SHP77 treated with DMSO at 0.1 percent for 48 hours (cell line): ENCODE measurements at regions not wholly inside any gene's neighbourhood (a gene's known extent, or its start where the extent isn't known, plus 50 kb on each side); places are given as distances from the start of the nearest gene placed in this dataset.
"Not testable (repeated sequence)": the region's sequence is repeated elsewhere in the genome, so short reads cannot be mapped to it uniquely, and the experiment has no call there.

Experiments
- DNase-seq: peaks from one replicate; lab custom pipeline; 2025; lab: John Stamatoyannopoulos, UW

DNA sequence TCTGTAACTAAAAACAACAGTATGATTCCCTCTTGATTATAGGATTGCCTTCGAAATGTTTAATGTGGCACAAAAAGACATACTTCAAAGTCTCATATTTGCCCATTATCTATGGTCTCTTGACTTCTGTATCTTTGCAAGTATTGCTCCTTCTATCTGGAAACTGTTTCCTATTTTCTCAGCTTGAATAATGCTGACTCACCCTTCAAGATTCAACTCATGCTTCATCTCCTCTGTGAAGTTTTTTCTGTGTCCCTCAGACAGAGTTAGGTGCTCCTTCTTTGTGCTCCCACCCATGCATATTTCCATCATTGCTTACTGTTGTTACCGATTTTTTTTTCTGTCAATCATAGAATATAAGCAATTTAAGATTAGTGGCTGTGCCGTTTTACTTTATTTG, 192.8 kb upstream of the ROBO1 start:
- DNase-seq = no peak

DNA sequence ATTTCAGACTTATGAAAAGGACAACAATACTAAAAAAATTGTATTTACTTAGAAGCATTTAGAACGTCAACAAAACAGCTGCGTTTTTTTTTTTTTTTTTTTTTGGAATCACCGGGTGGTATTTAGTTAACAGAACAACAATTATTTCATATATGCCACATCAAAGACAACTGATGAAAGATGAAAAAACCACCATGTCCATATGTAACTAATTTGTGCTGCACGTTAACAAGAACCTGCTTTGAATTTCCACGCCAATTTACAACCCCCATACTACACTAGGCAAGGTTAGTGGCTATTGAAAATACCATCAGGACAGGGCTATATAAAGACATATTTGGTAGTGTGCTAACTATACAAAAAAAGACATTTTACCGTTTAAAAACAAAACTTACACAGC, 189.3 kb upstream of the ROBO1 start:
- no peak for DNase-seq

DNA sequence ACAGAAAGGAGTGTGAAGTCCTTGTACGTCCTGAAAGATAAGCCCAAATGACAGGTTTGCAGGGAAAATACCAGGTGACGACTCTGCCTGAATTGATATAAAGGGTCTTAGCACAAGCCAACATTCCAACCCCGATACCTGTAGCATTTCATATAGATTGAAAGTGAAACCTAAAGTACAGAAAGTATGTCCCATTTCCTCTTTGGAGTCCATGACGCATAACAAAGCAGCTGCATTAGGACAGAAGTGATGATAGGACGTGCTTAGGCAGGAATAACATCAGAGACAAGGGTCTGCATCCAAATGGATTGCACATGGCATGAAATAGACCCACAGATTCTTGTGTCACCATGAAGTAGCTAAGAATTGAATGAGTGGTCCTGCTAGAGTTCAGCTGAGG, 187.0 kb upstream of the ROBO1 start:
- no peak for DNase-seq

DNA sequence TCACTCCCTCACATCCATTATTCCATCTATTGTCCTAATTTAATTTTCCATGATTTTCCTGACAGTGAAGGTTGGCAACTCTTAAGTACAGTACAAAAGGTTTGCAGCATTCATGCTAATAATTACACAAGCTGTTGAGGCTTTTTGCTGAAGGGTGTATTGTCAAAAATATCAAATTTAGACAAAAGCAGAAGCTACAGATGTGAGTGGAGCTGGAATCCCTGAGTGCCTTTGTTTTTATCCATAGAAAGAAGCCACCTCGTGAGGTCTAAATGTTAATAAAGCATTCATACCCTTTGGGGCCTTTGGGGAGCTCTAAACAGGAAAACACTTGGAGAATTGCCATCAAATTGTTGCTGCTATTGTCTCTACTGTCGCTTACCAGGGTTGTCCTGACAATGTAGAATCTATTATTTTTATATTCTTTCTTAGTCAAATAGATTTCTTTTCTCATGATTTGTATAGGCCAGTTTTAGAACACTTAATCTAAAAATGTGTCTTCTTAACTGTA, 185.8 kb upstream of the ROBO1 start:
- no peak for DNase-seq

DNA sequence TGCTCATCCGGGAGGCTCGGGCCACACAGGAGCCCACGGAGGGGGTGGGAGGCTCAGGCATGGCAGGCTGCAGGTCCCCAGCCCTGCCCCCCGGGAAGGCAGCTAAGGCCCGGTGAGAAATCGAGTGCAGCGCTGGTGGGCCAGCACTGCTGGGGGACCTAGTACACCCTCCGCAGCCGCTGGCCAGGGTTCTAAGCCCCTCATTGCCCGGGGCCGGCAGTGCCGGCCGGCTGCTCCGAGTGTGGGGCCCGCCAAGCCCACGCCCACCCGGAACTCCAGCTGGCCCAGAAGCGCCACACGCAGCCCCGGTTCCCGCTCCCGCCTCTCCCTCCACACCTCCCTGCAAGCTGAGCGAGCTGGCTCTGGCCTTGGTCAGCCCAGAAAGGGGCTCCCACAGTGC, 183.6 kb upstream of the ROBO1 start:
- DNase-seq = not testable (repeated sequence)

DNA sequence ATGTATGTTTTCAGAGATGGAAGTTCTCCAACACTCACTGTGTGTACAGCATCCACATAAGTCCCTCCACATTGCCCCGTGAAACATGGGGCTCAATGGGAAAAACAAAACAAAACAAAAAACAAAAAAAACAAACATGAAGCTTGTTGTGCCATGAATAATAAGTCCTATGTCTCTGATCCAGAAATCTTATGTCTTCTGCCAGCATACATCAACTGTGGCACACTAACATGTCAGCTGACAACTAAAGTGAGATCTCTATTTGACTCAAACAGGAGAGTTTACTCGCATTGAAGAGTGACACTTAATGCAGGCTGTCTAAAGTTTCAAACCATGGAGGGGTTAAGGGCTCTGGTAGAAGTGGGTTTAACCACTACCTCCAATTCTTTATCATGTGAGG, 180.2 kb upstream of the ROBO1 start:
- no peak for DNase-seq

DNA sequence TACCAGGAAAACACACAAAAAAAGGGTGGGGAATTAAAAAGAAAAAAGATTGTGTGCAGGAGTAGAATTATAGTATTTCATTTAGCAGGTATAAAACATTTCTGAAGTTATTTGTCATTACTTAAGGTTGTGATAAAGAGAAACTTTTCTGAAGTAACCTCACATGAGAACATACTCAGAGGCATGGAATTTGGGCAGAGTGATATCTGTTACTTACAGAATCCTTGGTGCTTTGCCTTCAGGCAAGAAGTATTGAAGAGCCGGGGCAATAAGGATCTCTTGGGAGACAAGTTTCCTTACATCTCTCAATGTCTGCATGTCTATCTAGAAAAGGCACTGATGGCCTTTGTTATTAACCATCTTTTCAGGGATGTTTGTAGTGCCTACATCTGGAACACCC, 179.7 kb upstream of the ROBO1 start:
- DNase-seq = no peak

DNA sequence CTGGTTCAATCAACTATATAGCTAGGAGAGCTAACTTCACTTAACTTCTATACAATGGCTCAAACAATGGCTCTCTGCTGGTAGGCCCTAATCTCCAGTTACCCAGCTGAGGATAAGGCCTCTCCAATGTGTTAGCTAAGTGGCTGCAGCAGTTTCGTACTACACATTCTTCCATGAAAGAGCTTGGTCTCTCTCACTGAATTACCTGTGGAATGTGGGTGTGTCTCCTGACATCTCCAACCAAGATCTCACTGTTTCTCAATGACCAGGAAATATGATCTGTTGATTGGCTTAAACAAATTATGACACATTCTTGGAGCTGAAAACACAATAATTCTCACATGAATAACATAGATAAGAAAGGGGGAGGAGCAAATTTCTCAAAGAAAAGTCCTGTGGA, 169.8 kb upstream of the ROBO1 start:
- DNase-seq = no peak

DNA sequence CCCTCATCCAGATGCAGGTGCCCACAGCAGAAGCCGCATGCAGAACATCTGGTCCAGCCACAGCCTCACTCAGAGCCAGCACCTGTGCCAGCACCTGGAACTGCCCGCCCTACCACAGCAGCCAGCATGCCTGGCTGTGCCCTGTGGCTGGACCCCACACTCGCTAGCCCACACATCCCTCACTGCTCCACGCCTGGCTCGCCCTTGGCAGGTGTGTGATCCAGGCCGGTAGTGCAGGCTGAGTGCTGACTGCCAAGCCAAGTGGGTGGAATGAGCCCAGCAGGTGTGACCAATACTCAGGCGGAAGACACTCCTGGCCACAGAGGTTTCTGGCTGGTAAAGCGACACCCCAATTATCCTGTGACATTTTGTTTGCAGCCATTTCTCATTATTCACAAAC, 162.4 kb upstream of the ROBO1 start:
- DNase-seq = no peak

DNA sequence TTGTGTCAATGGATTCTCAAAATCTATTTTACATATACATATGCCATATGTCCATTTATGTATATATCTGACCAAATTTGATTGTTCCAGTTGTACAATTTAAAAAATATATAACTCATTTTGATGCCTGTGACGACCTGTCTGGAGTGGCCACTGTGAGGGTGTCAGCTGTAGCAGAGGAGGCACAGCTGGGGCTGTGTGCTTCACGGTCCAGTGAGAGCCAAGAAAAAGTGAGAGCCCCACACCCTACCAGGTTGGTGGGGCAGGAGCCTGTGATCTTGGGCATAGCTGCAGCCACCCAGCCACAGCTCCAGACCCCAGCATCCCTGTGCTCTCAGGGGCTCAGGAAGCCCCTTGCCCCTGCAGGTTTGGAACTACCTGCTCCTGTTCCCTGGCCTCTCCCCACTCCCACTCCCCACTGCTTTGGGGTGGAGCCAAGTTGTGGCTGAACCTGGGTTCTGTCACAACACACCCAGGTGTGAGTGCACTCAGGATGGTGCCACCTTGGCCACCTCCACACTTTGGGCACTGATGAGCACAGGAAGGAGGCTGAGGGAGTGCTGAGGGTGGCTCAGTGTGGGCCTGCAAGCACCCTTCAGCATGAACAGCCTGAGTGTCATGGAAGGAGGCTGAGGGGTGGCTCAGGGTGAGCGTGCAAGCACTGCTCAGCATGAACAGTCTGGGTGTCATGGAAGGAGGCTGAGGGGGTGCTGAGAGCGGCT, 161.1 kb upstream of the ROBO1 start:
- DNase-seq = no peak

DNA sequence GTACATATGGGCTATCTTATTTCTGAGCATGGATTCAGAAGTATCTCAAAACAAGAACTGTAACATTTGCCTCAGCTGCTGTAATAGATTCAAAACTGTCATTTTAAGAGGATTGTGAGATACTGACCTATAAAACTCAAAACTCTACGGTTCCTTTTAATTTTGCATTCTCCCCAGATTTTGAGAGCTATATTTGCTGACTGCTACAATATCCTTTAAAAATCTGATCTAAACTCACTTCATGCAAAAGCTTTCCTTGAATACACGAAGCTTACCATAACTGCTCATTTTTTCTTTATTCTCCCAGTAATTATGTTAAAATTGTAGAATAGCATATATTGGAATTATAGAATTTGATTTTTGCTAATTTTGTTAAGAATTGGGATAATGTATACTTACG, 158.7 kb upstream of the ROBO1 start:
- no peak for DNase-seq

DNA sequence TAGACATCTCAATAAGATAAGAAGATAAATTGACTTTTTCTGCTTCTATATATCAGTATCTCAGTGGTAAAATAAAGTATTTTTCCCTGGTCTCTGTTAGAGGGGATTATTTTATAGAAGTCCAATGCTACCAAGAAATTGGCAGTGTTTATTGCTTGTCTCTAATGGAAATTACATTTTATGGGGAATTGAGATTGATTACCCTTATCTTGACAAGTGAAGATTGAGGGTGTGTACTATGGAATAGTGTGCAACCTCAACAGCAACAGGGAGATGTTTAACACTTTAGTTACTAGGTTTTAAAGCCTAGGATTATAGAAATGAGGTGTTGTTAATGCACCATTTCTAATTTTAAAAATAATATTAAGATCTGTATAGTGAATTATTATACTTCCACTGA, 154.8 kb upstream of the ROBO1 start:
- DNase-seq = no peak

DNA sequence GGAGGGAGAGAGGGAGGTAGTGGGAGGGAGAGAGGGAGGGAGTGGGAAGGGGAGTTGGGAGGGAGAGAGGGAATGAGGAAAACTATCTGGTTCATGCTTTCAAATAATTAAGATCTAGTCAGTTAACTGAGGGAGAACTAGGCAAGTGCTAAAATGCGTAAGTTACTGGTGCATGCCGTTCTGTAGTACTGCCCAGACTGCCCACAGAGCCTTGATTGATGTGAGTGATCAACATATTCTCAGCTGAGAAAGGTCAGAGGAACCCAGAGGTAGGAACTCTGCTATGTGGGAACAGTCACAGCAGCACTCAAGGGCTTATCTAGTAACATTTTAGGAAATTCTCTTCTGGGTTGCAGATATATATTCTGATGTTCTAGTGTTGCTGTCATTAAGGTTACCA, 149.8 kb upstream of the ROBO1 start:
- no peak for DNase-seq

DNA sequence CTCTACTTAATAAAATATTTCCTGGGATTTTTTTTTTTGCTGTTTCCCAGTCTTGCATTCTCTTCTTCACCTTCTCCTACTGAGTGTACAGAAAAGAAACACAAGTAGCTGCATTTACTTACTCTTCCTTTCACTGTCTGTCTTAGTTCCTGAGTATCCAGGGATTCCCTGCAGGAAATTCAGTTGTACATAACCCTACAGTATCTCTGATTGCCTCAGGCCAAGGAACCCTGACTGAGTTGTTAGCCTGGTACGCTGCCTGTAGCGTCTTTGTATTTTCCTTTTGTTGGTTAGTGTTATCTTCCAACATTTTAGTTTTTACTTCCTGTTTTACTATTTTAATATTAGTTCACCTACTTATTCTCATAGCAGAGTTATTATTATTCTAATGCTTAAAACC, 142.5 kb upstream of the ROBO1 start:
- DNase-seq = no peak

DNA sequence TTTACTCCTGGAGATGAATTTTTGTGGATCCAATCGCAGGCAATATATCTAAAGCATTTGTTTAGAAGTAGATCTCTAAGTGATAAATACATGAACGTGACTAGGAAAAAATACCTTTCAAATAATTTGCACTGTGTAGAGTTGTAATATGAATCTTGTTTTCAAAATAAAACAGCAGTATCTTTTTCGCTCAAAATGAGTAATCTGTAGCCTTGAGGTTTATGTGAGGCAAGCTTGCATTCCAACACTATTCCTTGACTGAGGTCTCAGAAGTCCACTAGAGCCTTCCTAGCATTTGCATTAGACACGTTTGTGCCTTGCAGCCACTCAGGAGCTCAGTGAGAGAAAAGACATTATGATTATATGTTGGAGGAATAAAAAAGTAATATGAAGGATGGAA, 138.3 kb upstream of the ROBO1 start:
- DNase-seq = no peak

DNA sequence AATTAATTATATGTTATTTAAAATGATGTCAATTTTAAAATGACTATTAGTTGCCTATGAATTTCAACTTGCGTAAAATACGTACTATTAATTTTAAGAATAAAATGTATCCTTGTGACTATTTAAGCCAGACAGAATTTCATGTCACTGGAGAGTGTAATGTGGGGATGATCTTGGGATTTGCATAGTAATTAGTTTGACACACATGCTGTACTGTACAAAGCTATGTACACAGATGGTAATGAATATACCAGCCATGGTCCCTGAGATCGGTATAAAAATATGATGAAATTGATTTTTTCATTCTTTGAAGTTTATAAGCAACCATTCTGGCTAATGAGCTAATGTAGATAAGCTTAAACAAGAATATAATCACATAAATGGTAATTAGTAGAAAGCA, 134.4 kb upstream of the ROBO1 start:
- DNase-seq = no peak

DNA sequence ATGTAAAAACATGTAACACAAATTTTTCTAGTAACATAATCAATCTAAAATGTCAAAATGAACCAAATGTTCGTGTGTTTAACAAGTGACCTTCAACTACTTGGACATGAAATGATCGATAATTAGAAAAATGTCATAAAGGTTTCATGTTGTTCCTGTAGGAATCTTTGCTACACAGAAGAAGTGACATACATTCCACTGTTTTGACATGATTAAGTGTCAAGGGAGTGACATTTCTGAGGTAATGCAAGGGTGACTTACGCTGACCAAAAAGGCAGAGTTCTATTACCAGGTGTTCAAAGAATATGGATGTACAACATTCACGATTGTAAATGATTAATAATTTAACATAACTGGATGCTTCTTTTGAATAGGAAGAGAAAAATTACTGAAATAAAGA, 131.1 kb upstream of the ROBO1 start:
- DNase-seq = no peak

DNA sequence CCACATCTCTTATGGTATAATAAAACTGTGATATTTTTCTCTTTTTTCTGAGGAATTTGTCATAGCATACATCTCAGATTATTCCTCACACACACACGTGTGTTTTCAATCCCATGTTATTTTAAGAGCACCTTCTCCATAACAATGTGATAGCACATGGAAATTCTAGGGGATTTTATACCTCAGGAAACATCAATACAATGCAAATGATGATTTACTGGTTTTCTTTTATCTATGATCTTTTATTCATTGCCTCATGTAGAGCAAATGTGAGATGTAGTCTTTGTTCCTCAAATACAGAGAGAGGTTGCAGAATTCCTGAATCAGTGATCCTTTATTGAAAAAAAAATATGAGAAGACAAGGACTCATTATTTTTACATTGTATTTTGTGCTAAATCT, 128.3 kb upstream of the ROBO1 start:
- no peak for DNase-seq

DNA sequence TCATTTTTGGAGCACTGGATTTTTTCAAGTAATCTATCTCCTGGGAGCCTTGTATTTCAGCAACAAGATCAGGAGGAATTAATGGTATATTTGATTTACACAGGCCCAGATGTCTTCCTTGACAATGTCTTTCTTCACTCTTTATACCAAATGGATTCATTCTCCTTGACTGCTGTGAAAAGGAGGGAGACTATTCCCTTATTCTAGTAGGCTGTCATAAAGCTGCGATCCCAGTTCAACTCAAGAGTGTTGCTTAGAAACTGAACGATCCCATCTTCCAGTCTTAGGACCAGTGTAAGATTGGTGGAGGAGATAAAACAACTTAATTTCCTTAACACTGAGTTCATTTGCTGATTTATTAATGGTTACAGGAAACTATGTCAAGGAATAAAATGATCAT, 119.4 kb upstream of the ROBO1 start:
- no peak for DNase-seq

DNA sequence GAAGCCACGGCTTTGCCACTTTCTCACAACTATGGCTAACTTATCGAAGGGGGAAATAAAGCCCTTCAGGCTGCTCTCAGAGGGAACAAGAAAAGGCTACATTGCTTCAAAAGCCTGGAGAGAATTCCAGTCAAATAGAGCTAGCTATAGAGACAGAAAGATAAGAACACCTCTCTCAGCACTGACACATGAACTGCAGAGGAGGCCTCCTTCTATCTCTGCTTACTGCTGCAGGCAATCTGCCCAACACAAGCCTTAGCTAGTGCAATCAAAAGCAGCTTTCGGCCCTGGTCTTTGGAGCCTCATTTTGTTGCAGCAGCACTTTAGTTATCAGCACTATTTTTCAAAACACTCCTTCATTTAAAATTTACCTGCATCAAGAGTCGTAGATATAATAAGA, 118.4 kb upstream of the ROBO1 start:
- no peak for DNase-seq

DNA sequence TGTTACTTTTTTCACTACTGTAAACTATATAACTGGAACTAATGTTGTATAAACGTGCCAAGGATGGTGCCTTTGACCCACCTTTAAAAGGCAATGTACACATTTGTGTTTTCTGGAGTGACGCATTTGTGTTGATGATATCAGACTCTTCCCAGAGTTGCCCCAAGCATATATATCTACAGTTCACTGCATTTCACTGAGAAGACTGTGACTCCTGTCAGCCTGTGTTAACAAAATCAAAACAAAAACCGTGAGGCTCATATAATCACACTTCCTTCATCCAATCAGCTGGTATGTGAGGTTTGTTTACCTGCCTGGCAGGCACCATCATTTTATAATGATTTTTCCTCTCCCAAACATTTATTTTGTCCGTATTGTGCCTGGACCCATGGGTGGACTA, 117.6 kb upstream of the ROBO1 start:
- peak; percentile 22 for DNase-seq

DNA sequence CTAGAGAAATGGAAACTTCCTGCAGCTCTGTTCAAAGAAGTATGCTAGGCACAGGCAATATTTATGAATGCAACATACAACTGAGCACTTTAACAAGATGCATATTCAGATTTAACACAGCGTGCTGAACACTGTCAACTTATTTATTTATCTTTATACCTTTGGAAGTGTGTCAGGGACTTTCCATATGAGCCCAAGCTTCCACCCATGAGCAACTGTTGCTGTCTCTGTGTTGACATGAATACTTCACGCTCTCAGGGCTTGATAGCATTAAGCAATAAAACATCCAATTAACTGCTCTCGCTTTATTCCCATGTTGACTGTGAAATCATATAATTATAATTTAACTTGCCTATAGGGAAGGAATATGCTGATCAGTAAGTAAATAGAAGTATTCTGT, 116.6 kb upstream of the ROBO1 start:
- DNase-seq = no peak

DNA sequence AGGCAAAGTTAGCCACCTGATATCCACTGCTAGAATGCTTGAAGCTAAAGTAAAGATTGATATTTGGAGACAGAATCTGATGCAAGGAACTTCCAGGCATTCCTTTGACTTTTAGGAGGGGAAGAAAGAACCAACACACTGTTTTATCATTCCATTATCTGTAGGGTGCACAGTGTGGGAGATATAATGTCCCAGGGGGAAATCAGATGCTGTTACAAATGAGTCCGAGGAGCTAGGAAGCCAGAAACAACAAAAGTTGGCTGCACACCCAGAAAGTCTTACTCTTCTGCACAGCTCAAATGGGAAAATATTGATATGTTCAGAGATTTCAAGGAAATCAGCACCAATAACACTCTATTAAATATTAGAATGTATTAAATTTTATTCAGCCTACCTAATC, 113.6 kb upstream of the ROBO1 start:
- no peak for DNase-seq

DNA sequence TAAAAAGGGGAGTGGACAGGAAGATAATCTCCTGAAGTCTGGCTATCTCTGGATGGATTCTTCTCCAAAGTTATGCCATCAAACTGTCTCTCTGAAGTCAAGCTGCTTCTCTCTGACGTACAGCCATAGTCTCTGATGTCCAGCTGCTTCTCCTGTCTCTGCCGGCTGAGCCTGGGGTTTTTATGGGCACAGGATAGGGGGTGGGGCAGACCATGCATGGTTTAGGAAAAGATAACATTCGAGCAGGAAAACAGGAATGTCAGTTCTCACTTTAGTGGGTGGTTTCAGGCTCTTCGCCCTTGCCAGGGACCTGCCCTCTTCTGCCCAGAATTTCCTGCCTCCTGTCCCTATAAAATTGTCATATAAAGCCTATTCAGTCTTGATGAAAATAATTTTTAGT, 110.9 kb upstream of the ROBO1 start:
- no peak for DNase-seq

DNA sequence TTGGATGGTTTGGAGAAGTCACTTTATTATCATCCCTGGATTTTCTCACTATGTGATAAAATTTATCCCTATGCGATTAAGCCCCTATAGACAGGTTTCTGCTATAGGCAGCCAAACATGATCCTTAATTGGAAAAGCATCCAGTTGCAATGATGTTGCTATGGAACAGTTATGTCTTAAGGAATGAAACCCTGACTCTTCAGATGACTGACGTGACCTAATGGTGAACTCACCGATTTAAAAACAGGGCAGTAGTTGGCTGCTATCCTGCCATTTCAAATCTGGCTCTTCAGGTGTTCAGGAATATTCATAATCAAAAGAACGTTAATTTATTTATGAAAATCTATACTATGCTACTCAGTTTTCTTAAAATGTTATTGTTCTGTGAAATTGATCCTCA, 106.8 kb upstream of the ROBO1 start:
- no peak for DNase-seq
